Adipocyte (in vitro differentiated cells): ENCODE measurements at regions not wholly inside any gene's neighbourhood (a gene's known extent, or its start where the extent isn't known, plus 50 kb on each side); places are given as distances from the start of the nearest gene placed in this dataset.
"Not testable (repeated sequence)": the region's sequence is repeated elsewhere in the genome, so short reads cannot be mapped to it uniquely, and the experiment has no call there.

Experiments used
- DNase-seq: peaks from one replicate; pipeline ENCODE4 v3.0.0-alpha.2; 2015; ENCODE audit warnings: low read depth
- H3K27me3 ChIP-seq: replicated peaks from 2 replicates; pipeline ENCODE4 v1.7.0; 2013; ENCODE audit warnings: mild to moderate bottlenecking, low read length, moderate library complexity; ENCODE audit not compliant: control insufficient read depth, insufficient read depth
- H3K36me3 ChIP-seq: 2 replicates; pipeline ENCODE4 v1.7.0; 2013; ENCODE audit warnings: low read length, mild to moderate bottlenecking, moderate library complexity; ENCODE audit not compliant: control insufficient read depth, insufficient read depth, severe bottlenecking
- H3K4me1 ChIP-seq: 2 replicates; pipeline ENCODE4 v1.7.0; 2013; ENCODE audit warnings: mild to moderate bottlenecking, low read length, moderate library complexity; ENCODE audit not compliant: control insufficient read depth, insufficient read depth
- H3K4me3 ChIP-seq: 2 replicates; pipeline ENCODE4 v1.7.0; 2013; ENCODE audit warnings: mild to moderate bottlenecking, low read length, moderate library complexity
- H3K9ac ChIP-seq: 2 replicates; pipeline ENCODE4 v1.7.0; 2013; ENCODE audit warnings: mild to moderate bottlenecking, low read length, moderate library complexity
- H3K9me3 ChIP-seq: 2 replicates; pipeline ENCODE4 v1.7.0; 2013; ENCODE audit warnings: mild to moderate bottlenecking, low read length, moderate library complexity; ENCODE audit not compliant: control insufficient read depth

GRCh38 chr5:130747556-130747955 lies 417.5 kb downstream of the HINT1 start:
- DNase-seq, result no peak
- Histone ChIP-seq H3K27me3 (no peaks in the 10 kb centered on the region), H3K4me3 (no peak overlapping the region), H3K4me1 (no peaks in the 10 kb centered on the region), H3K9ac (no peak overlapping the region), H3K9me3 (peaks cover 2% of the 10 kb centered on the region), H3K36me3 (no peaks in the 10 kb centered on the region)

GRCh38 chr5:130746641-130747040 lies 418.4 kb downstream of the HINT1 start:
- DNase-seq, H3K27me3 ChIP-seq, H3K9ac ChIP-seq, H3K36me3 ChIP-seq, H3K4me3 ChIP-seq, H3K4me1 ChIP-seq, H3K9me3 ChIP-seq: not testable (repeated sequence)

GRCh38 chr5:130743092-130743491 lies 422.0 kb downstream of the HINT1 start:
- no peak for DNase-seq
- H3K27me3 ChIP-seq, result no peaks in the 10 kb centered on the region
- no peaks in the 10 kb centered on the region for H3K4me1 ChIP-seq
- no peaks in the 10 kb centered on the region for H3K36me3 ChIP-seq
- H3K9ac ChIP-seq, result no peak overlapping the region
- no peak overlapping the region for H3K4me3 ChIP-seq
- peaks cover 8% of the 10 kb centered on the region for H3K9me3 ChIP-seq

- Histone ChIP-seq H3K9ac (no peak overlapping the region), H3K9me3 (peaks cover 6% of the 10 kb centered on the region), H3K27me3 (no peaks in the 10 kb centered on the region), H3K4me1 (no peaks in the 10 kb centered on the region), H3K4me3 (no peak overlapping the region), H3K36me3 (no peaks in the 10 kb centered on the region)
- DNase-seq, result no peak
Observed at GRCh38 chr5:130740047-130740569, 424.9 kb downstream of the HINT1 start.

GRCh38 chr5:130731839-130732238 lies 433.2 kb downstream of the HINT1 start:
- H3K4me3 ChIP-seq, result no peak overlapping the region
- H3K9me3 ChIP-seq, result no peaks in the 10 kb centered on the region
- no peaks in the 10 kb centered on the region for H3K4me1 ChIP-seq
- no peaks in the 10 kb centered on the region for H3K27me3 ChIP-seq
- no peaks in the 10 kb centered on the region for H3K36me3 ChIP-seq
- DNase-seq, result no peak
- no peak overlapping the region for H3K9ac ChIP-seq

- Histone ChIP-seq H3K4me1 (no peaks in the 10 kb centered on the region), H3K27me3 (no peaks in the 10 kb centered on the region), H3K9me3 (no peaks in the 10 kb centered on the region), H3K9ac (no peak overlapping the region), H3K36me3 (no peaks in the 10 kb centered on the region), H3K4me3 (no peak overlapping the region)
- no peak for DNase-seq
Observed at GRCh38 chr5:130729541-130729940, 435.5 kb downstream of the HINT1 start.

GRCh38 chr5:130727830-130728229 lies 437.2 kb downstream of the HINT1 start:
- no peaks in the 10 kb centered on the region for H3K4me1 ChIP-seq
- no peaks in the 10 kb centered on the region for H3K27me3 ChIP-seq
- no peak overlapping the region for H3K9ac ChIP-seq
- H3K9me3 ChIP-seq, result no peaks in the 10 kb centered on the region
- H3K4me3 ChIP-seq, result no peak overlapping the region
- DNase-seq, result no peak
- no peaks in the 10 kb centered on the region for H3K36me3 ChIP-seq

- H3K4me1 ChIP-seq, result no peaks in the 10 kb centered on the region
- H3K4me3 ChIP-seq, result no peak overlapping the region
- no peaks in the 10 kb centered on the region for H3K36me3 ChIP-seq
- no peak for DNase-seq
- no peaks in the 10 kb centered on the region for H3K27me3 ChIP-seq
- H3K9me3 ChIP-seq, result no peaks in the 10 kb centered on the region
- H3K9ac ChIP-seq, result no peak overlapping the region
Observed at GRCh38 chr5:130724658-130725057, 440.4 kb downstream of the HINT1 start.

- DNase-seq, result peak; percentile 73
- Histone ChIP-seq H3K9me3 (no peaks in the 10 kb centered on the region), H3K4me1 (no peaks in the 10 kb centered on the region), H3K9ac (no peak overlapping the region), H3K4me3 (no peak overlapping the region), H3K36me3 (no peaks in the 10 kb centered on the region), H3K27me3 (no peaks in the 10 kb centered on the region)
Observed at GRCh38 chr5:130720355-130720754, 444.7 kb downstream of the HINT1 start.

GRCh38 chr5:130715541-130715940 lies 449.5 kb downstream of the HINT1 start:
- Histone ChIP-seq H3K27me3 (no peaks in the 10 kb centered on the region), H3K4me1 (no peaks in the 10 kb centered on the region), H3K9ac (no peak overlapping the region), H3K36me3 (no peaks in the 10 kb centered on the region), H3K9me3 (no peaks in the 10 kb centered on the region), H3K4me3 (no peak overlapping the region)
- peak; percentile 4 for DNase-seq

GRCh38 chr5:130714200-130714599 lies 450.9 kb downstream of the HINT1 start:
- H3K4me3 ChIP-seq, result no peak overlapping the region
- H3K36me3 ChIP-seq, result no peaks in the 10 kb centered on the region
- no peak for DNase-seq
- H3K9me3 ChIP-seq, result no peaks in the 10 kb centered on the region
- no peak overlapping the region for H3K9ac ChIP-seq
- H3K27me3 ChIP-seq, result no peaks in the 10 kb centered on the region
- H3K4me1 ChIP-seq, result no peaks in the 10 kb centered on the region

- no peak overlapping the region for H3K4me3 ChIP-seq
- no peaks in the 10 kb centered on the region for H3K36me3 ChIP-seq
- DNase-seq, result no peak
- no peaks in the 10 kb centered on the region for H3K9me3 ChIP-seq
- no peak overlapping the region for H3K9ac ChIP-seq
- H3K4me1 ChIP-seq, result no peaks in the 10 kb centered on the region
- H3K27me3 ChIP-seq, result no peaks in the 10 kb centered on the region
Observed at GRCh38 chr5:130712324-130712723, 452.7 kb downstream of the HINT1 start.
